Mammary epithelial cell (primary cell): ENCODE measurements at regions not wholly inside any gene's neighbourhood (a gene's known extent, or its start where the extent isn't known, plus 50 kb on each side); places are given as distances from the start of the nearest gene placed in this dataset.

Experiments
- CTCF ChIP-seq, 2 donors: IDR thresholded peaks in 1 of 2; conservative IDR thresholded peaks in 1 of 2; 2 replicates each; pipeline ENCODE4 v1.5.1; 2011 to 2012; ENCODE audit warnings: inconsistent platforms in 2 of 2, low read length in 2 of 2, mild to moderate bottlenecking in 2 of 2, control low read depth in 1 of 2, low read depth in 1 of 2; ENCODE audit not compliant: insufficient read depth in 1 of 2; ENCODE audit errors: extremely low read depth in 1 of 2
- EZH2 ChIP-seq: IDR thresholded peaks from 2 replicates; pipeline ENCODE4 v1.6.1; 2012; ENCODE audit warnings: low read length, inconsistent platforms, borderline replicate concordance

GRCh38 chr15:62975515-62975914, 67.0 kb upstream of the TPM1 start:
- TF ChIP-seq CTCF (conservative IDR thresholded peaks at IDR 0.05 in 1 of 2, IDR thresholded peaks at IDR 0.05 in 1 of 2; ENCODE audit: extremely low read depth in 1 of 2, insufficient read depth in 1 of 2, low read depth in 1 of 2, low read length in 2 of 2): no peak
- no peak for TF ChIP-seq EZH2
